IMR-90 (cell line): ENCODE measurements at regions not wholly inside any gene's neighbourhood (a gene's known extent, or its start where the extent isn't known, plus 50 kb on each side); places are given as distances from the start of the nearest gene placed in this dataset.

ENCODE experiments used
- BHLHE40 ChIP-seq: fragments of 150-350 bp; IDR thresholded peaks from 2 replicates; pipeline ENCODE4 v1.6.1; 2016; ENCODE audit warnings: mild to moderate bottlenecking, low read depth, low read length
- CHD1 ChIP-seq: IDR thresholded peaks from 2 replicates; pipeline ENCODE4 v1.6.1; 2012; ENCODE audit warnings: low read depth, low read length, improper control_type of control experiment
- CTCF ChIP-seq: conservative IDR thresholded peaks from 2 replicates; pipeline ENCODE4 v1.5.1; 2012; ENCODE audit warnings: mild to moderate bottlenecking, low read depth, low read length, improper control_type of control experiment
- ELK1 ChIP-seq: fragments of 150-350 bp; IDR thresholded peaks from 2 replicates; pipeline ENCODE4 v1.6.1; 2016; ENCODE audit warnings: low read depth, mild to moderate bottlenecking, low read length, moderate library complexity, borderline replicate concordance
- MAFK ChIP-seq: IDR thresholded peaks from 2 replicates; pipeline ENCODE4 v1.6.1; 2012; ENCODE audit warnings: low read depth, low read length, improper control_type of control experiment
- MAZ ChIP-seq: IDR thresholded peaks from 2 replicates; pipeline ENCODE4 v1.6.1; 2012; ENCODE audit warnings: low read depth, mild to moderate bottlenecking, low read length, improper control_type of control experiment, moderate library complexity, borderline replicate concordance
- MXI1 ChIP-seq: IDR thresholded peaks from 2 replicates; pipeline ENCODE4 v1.6.1; 2012; ENCODE audit warnings: low read depth, mild to moderate bottlenecking, low read length, moderate library complexity, borderline replicate concordance
- NFE2L2 ChIP-seq: fragments of 150-350 bp; IDR thresholded peaks from 2 replicates; pipeline ENCODE4 v1.6.1; 2016; ENCODE audit warnings: low read depth, mild to moderate bottlenecking, low read length
- POLR2A ChIP-seq: IDR thresholded peaks from 2 replicates; pipeline ENCODE4 v1.6.1; 2012; ENCODE audit warnings: mild to moderate bottlenecking, low read depth, low read length
- RAD21 ChIP-seq: IDR thresholded peaks from 2 replicates; pipeline ENCODE4 v1.6.1; 2012; ENCODE audit warnings: low read length, improper control_type of control experiment
- RCOR1 ChIP-seq: IDR thresholded peaks from 2 replicates; pipeline ENCODE4 v1.6.1; 2012; ENCODE audit warnings: mild to moderate bottlenecking, low read length, improper control_type of control experiment; ENCODE audit not compliant: insufficient replicate concordance
- RFX5 ChIP-seq: IDR thresholded peaks from 2 replicates; pipeline ENCODE4 v1.8.0; 2012; ENCODE audit warnings: low read depth, mild to moderate bottlenecking, low read length, moderate library complexity
- SMC3 ChIP-seq: fragments of 150-350 bp; IDR thresholded peaks from 2 replicates; pipeline ENCODE4 v1.6.1; 2016; ENCODE audit warnings: low read depth, mild to moderate bottlenecking, antibody characterized with exemption, low read length, moderate library complexity
- USF2 ChIP-seq: fragments of 150-350 bp; IDR thresholded peaks from 2 replicates; pipeline ENCODE4 v1.6.1; 2017; ENCODE audit warnings: mild to moderate bottlenecking, antibody characterized with exemption, low read length, low read depth

GRCh38 chr15:39167164-39168058, 413.5 kb upstream of the THBS1 start:
- TF ChIP-seq MAFK (no peak), CTCF (no peak), POLR2A (no peak), NFE2L2 (no peak), USF2 (no peak), MAZ (no peak), MXI1 (no peak), SMC3 (no peak), CHD1 (no peak), RFX5 (no peak), RAD21 (no peak), BHLHE40 (no peak), ELK1 (no peak), RCOR1 (no peak)
